OCI-LY1 (cell line): ENCODE measurements at regions not wholly inside any gene's neighbourhood (a gene's known extent, or its start where the extent isn't known, plus 50 kb on each side); places are given as distances from the start of the nearest gene placed in this dataset.

ENCODE experiments used
- H2AFZ ChIP-seq: fragments of 200-600 bp; sonication (generic), shearing (Covaris generic); 2 replicates; pipeline ENCODE4 v1.6.0; 2014; ENCODE audit warnings: antibody characterized with exemption, mild to moderate bottlenecking, low read length
- H3F3A ChIP-seq: fragments of 200-600 bp; sonication (generic), shearing (Covaris generic); 2 replicates; pipeline ENCODE4 v1.6.0; 2014; ENCODE audit warnings: mild to moderate bottlenecking, antibody characterized with exemption, low read length, moderate library complexity; ENCODE audit not compliant: insufficient read depth
- H3K27ac ChIP-seq: fragments of 200-600 bp; sonication (generic); 2 replicates; pipeline ENCODE4 v1.5.1; 2014; ENCODE audit warnings: low read length, mixed run types, mild to moderate bottlenecking, low read depth; ENCODE audit not compliant: poor library complexity, severe bottlenecking
- H3K27me3 ChIP-seq: fragments of 200-600 bp; sonication (generic); 2 replicates; pipeline ENCODE4 v1.6.0; 2014; ENCODE audit warnings: antibody characterized with exemption, mild to moderate bottlenecking, low read length, moderate library complexity; ENCODE audit not compliant: insufficient read depth
- H3K36me3 ChIP-seq: fragments of 200-600 bp; sonication (generic); 2 replicates; pipeline ENCODE4 v1.6.1; 2014; ENCODE audit warnings: mild to moderate bottlenecking, antibody characterized with exemption, low read length, moderate library complexity, mixed read lengths; ENCODE audit not compliant: insufficient read depth
- H3K4me1 ChIP-seq: fragments of 200-600 bp; sonication (generic); 2 replicates; pipeline ENCODE4 v1.5.1; 2014; ENCODE audit warnings: mild to moderate bottlenecking, low read length, moderate library complexity; ENCODE audit not compliant: insufficient read depth, severe bottlenecking
- H3K4me2 ChIP-seq: fragments of 200-600 bp; sonication (generic), shearing (Covaris generic); 2 replicates; pipeline ENCODE4 v1.6.1; 2014; ENCODE audit warnings: low read length
- H3K4me3 ChIP-seq: fragments of 200-600 bp; sonication (generic); 2 replicates; pipeline ENCODE4 v1.5.1; 2014; ENCODE audit warnings: low read length, low read depth, mild to moderate bottlenecking, mixed read lengths; ENCODE audit not compliant: poor library complexity, severe bottlenecking
- H3K79me2 ChIP-seq: fragments of 200-600 bp; shearing (Covaris generic); 2 replicates; pipeline ENCODE4 v1.6.1; 2016; ENCODE audit warnings: mixed run types, low read length, mixed read lengths; ENCODE audit not compliant: insufficient read depth
- H3K9ac ChIP-seq: fragments of 200-600 bp; sonication (generic), shearing (Covaris generic); 2 replicates; pipeline ENCODE4 v1.6.1; 2014; ENCODE audit warnings: mild to moderate bottlenecking, low read length, mixed read lengths
- H3K9me2 ChIP-seq: fragments of 200-600 bp; sonication (generic), shearing (Covaris generic); 2 replicates; pipeline ENCODE4 v1.6.1; 2014; ENCODE audit warnings: low read depth, mild to moderate bottlenecking, low read length, mixed read lengths
- H3K9me3 ChIP-seq: fragments of 200-600 bp; shearing (Covaris generic); 2 replicates; pipeline ENCODE4 v1.6.1; 2014; ENCODE audit warnings: low read length, mixed read lengths
- H4K20me1 ChIP-seq: fragments of 200-600 bp; sonication (generic), shearing (Covaris generic); 2 replicates; pipeline ENCODE4 v1.6.0; 2016; ENCODE audit warnings: mild to moderate bottlenecking, low read length; ENCODE audit not compliant: insufficient read depth
- EZH2 ChIP-seq: fragments of 200-600 bp; sonication (generic), shearing (Covaris generic); IDR thresholded peaks from 2 replicates; pipeline ENCODE4 v1.8.0; 2017; ENCODE audit warnings: borderline replicate concordance, mixed run types, mild to moderate bottlenecking, antibody characterized with exemption, low read length, moderate library complexity, mixed read lengths
- TF ChIP-seq, protein P1 (sequence below): fragments of 200-600 bp; sonication (generic), shearing (Covaris generic); IDR thresholded peaks from 2 replicates; pipeline ENCODE4 v1.5.1; 2017; ENCODE audit warnings: mild to moderate bottlenecking, antibody characterized with exemption, low read length, moderate library complexity, mixed read lengths

DNA sequence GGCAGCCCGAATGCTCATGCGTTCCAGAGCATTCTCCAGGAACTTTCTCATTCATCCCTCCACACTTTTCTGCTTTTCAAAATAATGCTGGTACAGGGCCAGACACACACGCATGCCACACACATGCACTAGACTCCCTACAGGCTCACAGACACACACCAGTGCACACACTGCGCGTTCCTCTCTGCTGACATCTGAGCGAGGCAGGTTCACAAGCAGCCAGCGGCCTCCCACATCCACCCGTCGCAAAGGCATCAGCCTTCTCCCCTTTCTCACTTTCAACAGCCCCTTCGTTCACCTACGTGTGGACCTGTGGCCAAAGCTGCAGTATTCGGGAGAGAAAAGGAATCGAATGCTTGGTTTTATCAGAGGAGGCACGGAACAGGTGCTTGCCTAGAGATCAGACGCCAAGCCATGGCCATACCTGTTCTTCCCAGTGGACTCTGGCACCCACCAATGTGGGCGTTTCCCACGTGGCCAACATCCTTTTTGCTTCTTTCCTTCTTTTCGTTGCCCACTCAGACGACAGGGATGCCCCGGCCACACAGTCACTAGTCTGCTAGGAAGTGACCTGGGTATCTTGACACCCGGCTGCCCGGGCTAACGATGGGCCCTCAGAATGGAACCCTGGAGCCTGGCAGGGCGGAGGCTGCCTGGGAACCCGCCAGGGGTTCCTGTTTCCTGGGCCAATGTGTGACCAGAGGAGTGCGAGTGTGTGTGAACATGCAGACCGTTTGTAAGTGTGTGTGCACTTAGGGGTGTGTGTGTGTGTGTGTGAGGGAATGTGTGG lies 85.8 kb upstream of the ID2 start:
- no peaks in the 10 kb centered on the region for H3K9me2 ChIP-seq
- H3K9me3 ChIP-seq: no peaks in the 10 kb centered on the region
- H3K36me3 ChIP-seq: no peaks in the 10 kb centered on the region
- no peak overlapping the region for H3K9ac ChIP-seq
- peaks cover 11% of the 10 kb centered on the region for H3K4me1 ChIP-seq
- H2AFZ ChIP-seq: no peak overlapping the region
- H3K4me2 ChIP-seq: no peak overlapping the region
- H3K27me3 ChIP-seq: no peaks in the 10 kb centered on the region
- no peaks in the 10 kb centered on the region for H3F3A ChIP-seq
- no peak overlapping the region for H3K4me3 ChIP-seq
- TF ChIP-seq, protein P1, sequence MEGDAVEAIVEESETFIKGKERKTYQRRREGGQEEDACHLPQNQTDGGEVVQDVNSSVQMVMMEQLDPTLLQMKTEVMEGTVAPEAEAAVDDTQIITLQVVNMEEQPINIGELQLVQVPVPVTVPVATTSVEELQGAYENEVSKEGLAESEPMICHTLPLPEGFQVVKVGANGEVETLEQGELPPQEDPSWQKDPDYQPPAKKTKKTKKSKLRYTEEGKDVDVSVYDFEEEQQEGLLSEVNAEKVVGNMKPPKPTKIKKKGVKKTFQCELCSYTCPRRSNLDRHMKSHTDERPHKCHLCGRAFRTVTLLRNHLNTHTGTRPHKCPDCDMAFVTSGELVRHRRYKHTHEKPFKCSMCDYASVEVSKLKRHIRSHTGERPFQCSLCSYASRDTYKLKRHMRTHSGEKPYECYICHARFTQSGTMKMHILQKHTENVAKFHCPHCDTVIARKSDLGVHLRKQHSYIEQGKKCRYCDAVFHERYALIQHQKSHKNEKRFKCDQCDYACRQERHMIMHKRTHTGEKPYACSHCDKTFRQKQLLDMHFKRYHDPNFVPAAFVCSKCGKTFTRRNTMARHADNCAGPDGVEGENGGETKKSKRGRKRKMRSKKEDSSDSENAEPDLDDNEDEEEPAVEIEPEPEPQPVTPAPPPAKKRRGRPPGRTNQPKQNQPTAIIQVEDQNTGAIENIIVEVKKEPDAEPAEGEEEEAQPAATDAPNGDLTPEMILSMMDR: no peak
- no peak for TF ChIP-seq EZH2
- H3K27ac ChIP-seq: no peak overlapping the region
- H4K20me1 ChIP-seq: no peaks in the 10 kb centered on the region
- H3K79me2 ChIP-seq: no peaks in the 10 kb centered on the region

GRCh38 chr2:8597094-8597493 lies 84.8 kb upstream of the ID2 start:
- Histone ChIP-seq H3K79me2 (no peaks in the 10 kb centered on the region), H3K27me3 (no peaks in the 10 kb centered on the region), H3K4me2 (no peak overlapping the region), H3K4me3 (no peak overlapping the region), H2AFZ (no peak overlapping the region), H3K27ac (no peak overlapping the region), H3K9me3 (no peaks in the 10 kb centered on the region), H3K4me1 (peaks cover 11% of the 10 kb centered on the region), H3F3A (no peaks in the 10 kb centered on the region), H3K36me3 (no peaks in the 10 kb centered on the region), H3K9me2 (no peaks in the 10 kb centered on the region), H4K20me1 (no peaks in the 10 kb centered on the region), H3K9ac (no peak overlapping the region)
- TF ChIP-seq, protein P1: no peak
- no peak for TF ChIP-seq EZH2

DNA sequence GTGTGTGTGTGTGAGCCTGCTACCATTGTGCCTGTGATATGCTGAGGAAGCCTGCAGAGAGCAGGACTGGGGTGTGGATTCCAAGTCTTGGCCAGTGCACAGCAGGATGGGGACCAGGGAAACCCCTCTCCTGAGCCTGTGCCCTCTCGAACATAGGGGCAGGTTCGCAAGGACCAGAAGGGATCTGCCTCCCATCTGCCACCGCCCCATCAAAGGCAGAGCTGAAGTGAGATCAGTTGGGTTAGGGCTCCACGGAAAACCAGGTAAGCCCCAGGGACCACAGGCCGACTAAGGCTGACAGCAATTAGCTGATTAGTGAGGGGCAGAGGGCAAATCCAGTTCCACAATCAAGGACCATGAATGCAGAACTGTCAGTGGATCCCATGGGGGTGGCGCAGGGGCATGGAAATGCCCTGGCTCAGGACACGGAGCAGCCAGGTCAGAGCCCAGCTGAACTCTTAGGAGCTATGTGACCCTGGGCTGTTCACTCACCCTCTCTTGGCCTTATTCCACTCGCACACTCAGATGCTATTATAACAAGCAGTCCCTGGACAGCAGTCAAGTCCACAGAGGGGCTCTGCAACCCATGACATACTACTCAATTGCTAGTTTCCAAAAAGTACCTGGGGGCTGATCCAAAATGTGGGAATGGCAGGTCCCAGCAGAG lies 84.2 kb upstream of the ID2 start:
- no peaks in the 10 kb centered on the region for H3K79me2 ChIP-seq
- H3K9me3 ChIP-seq: no peaks in the 10 kb centered on the region
- no peak overlapping the region for H3K9ac ChIP-seq
- no peaks in the 10 kb centered on the region for H4K20me1 ChIP-seq
- H3K27ac ChIP-seq: no peak overlapping the region
- H3K36me3 ChIP-seq: no peaks in the 10 kb centered on the region
- H3F3A ChIP-seq: no peaks in the 10 kb centered on the region
- no peaks in the 10 kb centered on the region for H3K9me2 ChIP-seq
- H3K4me3 ChIP-seq: no peak overlapping the region
- H3K4me1 ChIP-seq: peaks cover 11% of the 10 kb centered on the region
- H2AFZ ChIP-seq: no peak overlapping the region
- no peak overlapping the region for H3K4me2 ChIP-seq
- TF ChIP-seq, protein P1: no peak
- TF ChIP-seq EZH2: no peak
- H3K27me3 ChIP-seq: no peaks in the 10 kb centered on the region
